Breast epithelium (tissue), 3 donors: ENCODE measurements at regions not wholly inside any gene's neighbourhood (a gene's known extent, or its start where the extent isn't known, plus 50 kb on each side); places are given as distances from the start of the nearest gene placed in this dataset.

Source experiments
- CTCF ChIP-seq, 3 donors: fragments of 450-650 bp; IDR thresholded peaks; one replicate each; pipeline ENCODE4 v1.5.1; 2016 to 2017; ENCODE audit warnings: antibody characterized with exemption in 3 of 3, mild to moderate bottlenecking in 3 of 3, moderate library complexity in 3 of 3
- POLR2A ChIP-seq: fragments of 450-650 bp; IDR thresholded peaks from one replicate; pipeline ENCODE4 v1.6.1; 2016; ENCODE audit warnings: antibody characterized with exemption, mild to moderate bottlenecking, moderate library complexity
- POLR2AphosphoS5 ChIP-seq, 3 donors: sonication (generic); formaldehyde crosslinking; IDR thresholded peaks; one replicate each; pipeline ENCODE4 v1.6.1; 2017; ENCODE audit warnings: antibody characterized with exemption in 3 of 3

GRCh38 chr10:108849186-108849585, 1074.1 kb downstream of the XPNPEP1 start:
- no peak for TF ChIP-seq CTCF (IDR thresholded peaks at IDR 0.05)
- TF ChIP-seq POLR2A, result no peak
- no peak for TF ChIP-seq POLR2AphosphoS5 (IDR thresholded peaks at IDR 0.05)
